Activated CD4-positive, alpha-beta T cell treated with anti-CD3 and anti-CD28 coated beads, Interleukin-2, amount 50 U/mL, for 4 hours (primary cell): ENCODE measurements at regions not wholly inside any gene's neighbourhood (a gene's known extent, or its start where the extent isn't known, plus 50 kb on each side); places are given as distances from the start of the nearest gene placed in this dataset.

Source experiments
- DNase-seq, 2 experiments: peaks; one replicate each; pipeline ENCODE4 v3.0.0-alpha.2; 2020

GRCh38 chr14:98959410-98959809 lies 312.6 kb downstream of the BCL11B start:
- DNase-seq, result no peak

GRCh38 chr14:98959958-98960616 lies 311.9 kb downstream of the BCL11B start:
- DNase-seq, result no peak

GRCh38 chr14:98960617-98961013 lies 311.4 kb downstream of the BCL11B start:
- DNase-seq, result no peak

- no peak for DNase-seq
Measured at GRCh38 chr14:98961191-98961590, 310.8 kb downstream of the BCL11B start.

- no peak for DNase-seq
Measured at GRCh38 chr14:98962118-98962517, 309.9 kb downstream of the BCL11B start.

GRCh38 chr14:98963610-98964009 lies 308.4 kb downstream of the BCL11B start:
- DNase-seq, result no peak

- DNase-seq, result no peak
Measured at GRCh38 chr14:98964171-98964570, 307.8 kb downstream of the BCL11B start.

- DNase-seq, result no peak
Measured at GRCh38 chr14:98965076-98965475, 306.9 kb downstream of the BCL11B start.

- no peak for DNase-seq
Measured at GRCh38 chr14:98966016-98966415, 306.0 kb downstream of the BCL11B start.

GRCh38 chr14:98966475-98967162 lies 305.4 kb downstream of the BCL11B start:
- DNase-seq, result no peak

GRCh38 chr14:98974113-98974512 lies 297.9 kb downstream of the BCL11B start:
- no peak for DNase-seq

GRCh38 chr14:98976271-98976670 lies 295.7 kb downstream of the BCL11B start:
- no peak for DNase-seq

GRCh38 chr14:98977451-98977850 lies 294.5 kb downstream of the BCL11B start:
- DNase-seq, result no peak

- no peak for DNase-seq
Measured at GRCh38 chr14:98982986-98983385, 289.0 kb downstream of the BCL11B start.

- DNase-seq, result no peak
Measured at GRCh38 chr14:98984027-98984718, 287.8 kb downstream of the BCL11B start.

GRCh38 chr14:98984719-98985041 lies 287.3 kb downstream of the BCL11B start:
- peak; percentile 50 to 54 for DNase-seq

GRCh38 chr14:98993818-98994217 lies 278.2 kb downstream of the BCL11B start:
- no peak for DNase-seq

GRCh38 chr14:98994561-98994960 lies 277.4 kb downstream of the BCL11B start:
- DNase-seq, result no peak

- DNase-seq, result no peak
Measured at GRCh38 chr14:98997526-98998205, 274.3 kb downstream of the BCL11B start.

- DNase-seq, result no peak
Measured at GRCh38 chr14:98999345-98999744, 272.7 kb downstream of the BCL11B start.

GRCh38 chr14:98999901-99000300 lies 272.1 kb downstream of the BCL11B start:
- no peak for DNase-seq

- DNase-seq, result no peak
Measured at GRCh38 chr14:99001241-99001640, 270.8 kb downstream of the BCL11B start.

GRCh38 chr14:99003646-99004045 lies 268.4 kb downstream of the BCL11B start:
- DNase-seq, result no peak

- no peak for DNase-seq
Measured at GRCh38 chr14:99004112-99004511, 267.9 kb downstream of the BCL11B start.
